GM21360 (cell line): ENCODE measurements at regions not wholly inside any gene's neighbourhood (a gene's known extent, or its start where the extent isn't known, plus 50 kb on each side); places are given as distances from the start of the nearest gene placed in this dataset.

Experiments
- ATAC-seq: cut with Tn5 transposase; IDR thresholded peaks from one replicate; pipeline ENCODE4 v1.9.1; 2021; ENCODE audit warnings: mild to moderate bottlenecking, moderate library complexity; ENCODE audit not compliant: unreplicated experiment

DNA sequence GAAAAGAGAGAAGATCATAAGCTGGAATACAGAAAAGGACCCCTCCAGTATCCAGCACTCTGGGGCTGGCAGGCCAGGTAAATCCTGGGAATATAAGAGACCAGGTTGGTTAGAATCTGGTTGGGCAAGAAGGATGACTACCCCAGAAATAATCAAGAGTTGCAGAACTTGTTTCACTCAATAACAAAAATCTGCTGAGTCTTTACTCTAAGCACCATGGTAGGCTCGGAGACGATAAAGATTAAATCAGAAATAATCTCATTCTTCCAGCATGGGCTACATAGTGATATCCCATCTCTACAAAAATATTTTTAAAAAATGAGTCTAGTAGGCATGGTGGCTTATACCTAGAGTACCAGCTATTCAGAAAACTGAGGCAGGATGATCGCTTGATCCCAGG, 138.0 kb upstream of the KCNJ16 start:
- ATAC-seq = no peak

DNA sequence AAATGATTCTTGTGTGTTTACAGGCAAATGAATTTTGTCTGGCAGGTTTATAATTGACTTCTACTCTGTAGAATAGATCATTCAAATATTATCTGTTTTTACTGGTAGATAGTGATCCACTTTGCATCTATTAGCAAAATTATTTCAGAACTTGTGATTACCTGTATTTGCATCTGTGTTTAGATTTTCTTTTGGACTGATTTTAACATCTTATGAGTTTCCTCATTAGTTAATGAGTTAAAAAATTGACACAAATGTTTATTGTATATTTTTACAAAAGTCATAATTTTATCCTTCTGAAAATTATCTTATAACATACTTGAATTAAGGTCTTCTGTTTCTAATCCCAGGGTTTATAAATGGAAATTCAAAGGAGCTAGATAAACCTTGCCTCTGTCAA, 132.0 kb upstream of the KCNJ16 start:
- ATAC-seq = no peak

DNA sequence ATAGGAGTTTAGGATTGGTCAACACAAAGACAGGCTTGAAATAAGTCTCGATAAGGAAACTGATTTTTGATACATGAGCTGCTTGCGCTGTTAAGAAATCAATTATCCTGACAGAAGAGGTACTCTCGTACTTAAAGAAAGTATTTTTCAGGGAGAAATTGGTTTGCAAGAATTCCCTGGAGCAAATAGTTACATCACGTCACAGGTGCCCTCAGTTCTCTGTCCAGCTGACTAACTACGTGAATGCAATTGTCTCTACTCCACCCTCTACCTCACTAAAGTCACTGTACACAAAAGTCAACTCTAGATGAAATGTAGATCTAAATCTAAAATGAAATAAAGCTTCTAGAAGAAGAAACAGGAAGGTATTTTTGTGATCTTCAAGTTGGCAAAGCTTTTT, 130.6 kb upstream of the KCNJ16 start:
- ATAC-seq = no peak

DNA sequence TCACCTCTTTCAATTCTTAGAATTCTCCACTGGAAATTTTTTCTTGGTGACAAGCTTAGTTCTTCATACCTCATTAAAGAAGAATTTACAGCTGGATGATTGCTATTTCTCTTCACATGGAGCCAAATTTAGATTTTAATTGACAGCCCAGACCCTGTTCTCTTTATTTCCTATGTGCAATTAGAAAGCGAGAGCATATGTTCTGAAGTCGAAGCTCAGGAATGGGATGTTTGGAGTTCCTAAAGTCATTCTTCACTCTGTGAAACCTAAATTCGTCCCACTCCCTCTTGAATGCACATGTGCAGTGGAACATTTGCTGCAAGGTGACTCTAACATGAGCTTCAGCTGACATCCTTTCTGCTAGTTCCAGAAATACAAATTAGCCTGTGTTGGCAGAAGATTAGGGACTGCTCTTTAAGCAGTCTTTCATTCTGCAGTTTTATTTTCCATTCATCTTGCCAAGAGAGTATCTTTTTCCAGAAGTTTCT, 129.3 kb upstream of the KCNJ16 start:
- ATAC-seq = no peak

DNA sequence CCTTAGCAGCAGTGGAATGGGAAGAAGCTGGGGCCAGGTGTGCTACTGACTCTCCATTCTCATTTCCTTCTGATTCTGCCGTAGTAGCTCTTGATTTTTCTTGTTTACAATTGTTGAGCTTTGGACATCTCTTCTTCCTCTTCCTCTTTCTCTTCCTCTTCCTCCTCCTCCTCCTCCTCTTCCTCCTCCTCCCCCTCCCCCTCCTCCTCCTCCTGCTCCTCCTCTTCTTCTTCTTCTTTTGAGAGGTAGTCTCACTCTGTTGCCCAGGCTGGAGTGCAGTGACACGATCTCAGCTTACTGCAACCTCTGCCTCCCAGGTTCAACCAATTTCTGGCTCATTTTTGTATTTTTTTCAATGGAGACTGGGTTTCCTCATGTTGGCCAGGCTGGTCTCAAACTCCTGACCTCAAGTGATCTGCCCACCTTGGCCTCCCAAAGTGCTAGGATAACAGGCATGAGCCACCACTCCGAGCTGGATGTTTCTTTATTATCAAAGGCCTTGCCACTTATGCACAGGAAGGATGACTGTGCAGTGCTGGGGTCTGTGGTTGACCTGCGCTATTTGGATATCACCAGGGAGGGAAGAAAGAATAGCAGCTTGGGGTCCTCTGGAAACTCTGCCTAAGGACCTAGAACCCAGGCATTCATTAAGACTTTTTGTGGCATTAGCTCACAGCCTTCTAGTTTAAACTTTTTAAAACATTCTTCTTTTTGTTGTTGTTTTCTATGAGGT, 127.8 kb upstream of the KCNJ16 start:
- ATAC-seq = no peak

DNA sequence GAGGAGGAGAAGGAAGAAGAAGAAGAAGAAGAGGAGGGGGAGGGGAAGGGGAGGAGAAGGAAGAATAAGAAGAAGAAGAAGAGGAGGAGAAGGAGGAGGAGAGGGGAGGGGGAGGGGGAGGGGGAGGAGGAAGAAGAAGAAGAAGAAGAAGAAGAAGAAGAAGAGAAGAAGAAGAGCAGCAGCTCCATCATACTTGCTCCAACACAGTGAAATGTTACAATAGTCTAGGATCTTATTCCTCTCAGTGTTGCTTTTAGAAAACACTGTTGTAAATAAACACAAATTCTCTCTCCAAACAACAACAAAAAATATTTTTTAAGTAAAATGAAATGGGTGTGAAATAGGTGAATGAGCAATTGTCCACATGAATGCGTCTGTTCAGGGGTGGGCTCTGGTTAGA, 126.6 kb upstream of the KCNJ16 start:
- ATAC-seq = no peak

GRCh38 chr17:69949496-69949895, 125.5 kb upstream of the KCNJ16 start:
- no peak for ATAC-seq

DNA sequence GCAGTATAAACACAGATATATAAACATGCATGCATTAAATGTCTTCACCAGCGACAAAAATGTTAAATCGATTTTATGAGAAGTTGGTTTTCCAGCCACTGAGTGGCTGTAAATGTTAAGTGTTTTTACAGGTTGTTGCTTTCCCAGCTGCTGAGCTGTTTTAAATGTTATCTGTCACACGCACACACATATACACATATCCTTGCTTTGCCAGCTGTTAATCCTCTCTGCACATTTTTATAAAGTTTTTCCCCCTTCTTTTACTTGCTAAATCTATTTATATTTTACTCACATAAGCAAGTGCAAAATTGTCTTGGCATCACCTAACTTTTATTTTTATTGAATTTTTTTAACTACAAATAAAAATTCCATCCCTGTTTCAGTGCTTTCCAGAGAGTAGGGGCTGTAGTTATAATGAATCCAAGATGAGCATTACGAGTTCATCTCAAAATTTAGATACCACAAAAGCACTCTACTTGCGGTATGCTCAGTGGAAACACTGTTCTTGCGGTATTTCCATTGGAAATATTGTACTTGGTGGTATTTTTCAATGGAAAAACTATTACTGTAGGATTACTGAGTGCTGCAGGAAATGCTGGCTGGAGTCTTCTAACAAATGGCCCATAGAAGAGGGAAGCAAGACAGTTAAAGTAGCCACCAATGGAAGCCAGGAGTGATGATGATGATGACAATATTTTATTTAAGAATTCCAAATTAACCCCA, 124.9 kb upstream of the KCNJ16 start:
- ATAC-seq = no peak

DNA sequence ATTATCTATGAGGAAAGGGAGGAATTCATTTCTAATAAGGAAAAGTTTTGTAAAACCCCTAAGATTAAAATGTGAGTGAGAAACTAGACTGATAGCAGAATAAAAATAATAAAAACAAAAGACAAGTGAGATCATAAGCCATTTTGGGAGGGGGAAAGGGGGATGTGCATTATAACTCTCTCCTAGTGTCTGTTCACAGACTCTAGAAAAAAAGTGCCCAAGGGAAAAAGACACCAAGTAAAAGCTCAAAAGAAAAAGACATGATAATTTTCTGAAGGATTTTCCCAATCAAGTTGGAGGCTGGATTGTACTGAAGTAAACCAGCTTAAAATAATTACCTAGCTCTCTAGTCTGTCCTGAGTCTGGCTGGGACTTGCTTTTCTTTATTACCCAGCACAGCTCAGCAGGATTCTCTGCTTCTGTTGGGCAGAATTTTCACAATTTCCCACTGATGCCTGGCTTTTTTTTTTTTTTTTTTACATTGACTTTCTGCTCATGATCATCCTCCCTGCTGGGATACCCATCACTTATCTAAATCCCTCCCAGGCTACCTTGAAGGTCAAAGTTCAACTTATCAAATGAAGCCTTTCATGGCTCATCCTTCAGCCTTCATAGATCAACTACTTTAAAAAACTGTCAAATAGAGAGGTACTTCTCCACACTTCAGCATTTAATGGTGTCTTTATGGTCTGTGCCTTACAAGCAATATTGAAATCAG, 124.2 kb upstream of the KCNJ16 start:
- ATAC-seq = no peak

DNA sequence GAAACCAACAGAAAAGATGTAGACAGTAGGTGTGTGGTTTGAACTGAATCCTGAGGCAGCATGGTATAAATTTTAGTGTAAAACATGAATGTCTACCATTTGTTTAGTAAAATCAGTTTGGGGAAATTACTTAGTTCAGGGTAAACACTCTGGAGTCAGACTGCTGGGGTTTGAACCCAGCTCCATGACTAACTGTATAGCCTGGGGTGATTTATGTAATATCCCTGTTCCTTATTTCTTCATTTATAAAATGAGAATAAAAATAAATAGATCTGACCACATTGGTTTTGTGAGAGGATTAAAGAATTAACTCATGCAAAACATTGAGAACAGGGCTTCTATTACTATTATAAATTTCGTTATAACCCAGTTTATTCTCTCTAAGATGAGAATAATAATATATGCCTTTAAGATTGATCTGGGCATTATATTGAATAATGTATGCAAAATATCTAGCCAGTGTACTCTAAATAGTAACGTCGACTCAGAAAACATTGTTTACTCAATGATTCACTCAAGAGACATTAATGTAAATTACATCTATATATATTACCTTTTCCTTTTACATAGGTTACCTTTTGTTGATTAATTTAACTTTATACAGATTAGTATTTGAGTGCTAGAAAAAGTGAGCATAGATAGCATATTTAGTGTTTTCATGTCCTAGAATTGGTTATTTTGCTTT, 120.6 kb upstream of the KCNJ16 start:
- ATAC-seq = no peak

DNA sequence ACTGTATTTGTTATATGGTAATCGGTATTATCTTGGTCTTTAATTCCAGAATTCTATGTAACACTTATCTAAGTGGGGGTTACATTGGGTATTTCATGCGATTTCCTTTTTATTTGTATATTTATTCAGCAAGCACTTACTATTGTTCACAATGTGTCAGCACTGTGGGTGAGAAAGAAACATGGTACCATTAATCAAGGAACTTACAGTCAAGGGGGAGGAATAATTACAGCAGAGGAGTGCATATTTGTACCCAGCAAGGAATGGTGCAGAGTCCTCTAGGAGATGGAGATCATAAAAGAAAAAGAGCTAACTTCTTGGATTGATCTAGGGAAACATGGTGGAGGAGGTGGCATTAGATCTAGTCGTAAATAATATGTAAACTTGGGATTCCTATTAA, 117.0 kb upstream of the KCNJ16 start:
- ATAC-seq = no peak

DNA sequence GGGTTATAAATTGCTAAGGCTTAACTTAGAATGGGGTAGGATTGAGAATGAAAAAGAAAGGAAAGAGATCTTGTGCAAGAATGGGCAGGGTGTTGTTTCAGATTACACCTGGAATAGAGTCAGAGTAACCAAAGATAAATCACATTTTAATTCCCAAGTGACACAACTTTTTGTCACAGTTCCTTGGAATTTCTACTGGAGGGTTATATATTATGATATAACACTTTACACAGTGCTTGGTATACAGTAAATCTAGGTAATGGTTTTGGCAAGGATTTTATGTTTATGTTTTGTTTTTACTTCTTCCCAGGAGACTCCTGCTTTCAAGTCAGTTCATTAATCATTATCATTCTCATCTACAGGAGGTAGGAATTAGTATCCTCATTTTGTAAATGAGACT, 115.7 kb upstream of the KCNJ16 start:
- ATAC-seq = no peak

GRCh38 chr17:69960755-69961154, 114.3 kb upstream of the KCNJ16 start:
- ATAC-seq = no peak

DNA sequence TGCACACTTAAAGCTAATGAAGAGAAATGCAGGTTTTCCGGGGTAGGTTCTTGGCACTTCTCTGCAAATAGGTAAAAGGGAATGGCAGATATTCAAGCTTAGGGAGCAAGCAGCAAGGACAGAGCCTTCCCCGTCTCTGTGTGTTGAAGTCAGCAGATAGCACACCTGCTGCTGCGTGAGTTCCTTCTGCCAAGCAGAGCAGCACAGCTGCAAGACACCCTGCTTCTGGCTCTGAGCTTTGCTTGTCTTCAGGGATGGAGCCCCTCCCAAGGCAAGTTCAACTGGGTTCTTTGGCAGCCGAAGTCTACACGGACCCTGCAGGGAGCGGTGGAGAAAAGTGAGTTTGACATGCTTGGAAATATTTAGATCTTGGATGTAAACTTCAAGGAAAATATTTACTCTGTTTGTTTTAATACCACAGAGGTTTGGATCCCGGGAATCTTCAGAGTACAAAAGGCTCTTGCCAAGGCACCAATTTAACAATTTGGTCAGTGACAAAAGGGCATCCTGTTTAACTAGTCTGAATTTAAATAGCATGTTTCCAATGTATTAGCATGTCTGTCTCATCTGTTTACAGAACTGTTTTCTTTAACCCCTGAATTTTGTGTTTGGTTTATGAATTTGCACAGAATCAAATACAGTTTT, 113.4 kb upstream of the KCNJ16 start:
- ATAC-seq = no peak

DNA sequence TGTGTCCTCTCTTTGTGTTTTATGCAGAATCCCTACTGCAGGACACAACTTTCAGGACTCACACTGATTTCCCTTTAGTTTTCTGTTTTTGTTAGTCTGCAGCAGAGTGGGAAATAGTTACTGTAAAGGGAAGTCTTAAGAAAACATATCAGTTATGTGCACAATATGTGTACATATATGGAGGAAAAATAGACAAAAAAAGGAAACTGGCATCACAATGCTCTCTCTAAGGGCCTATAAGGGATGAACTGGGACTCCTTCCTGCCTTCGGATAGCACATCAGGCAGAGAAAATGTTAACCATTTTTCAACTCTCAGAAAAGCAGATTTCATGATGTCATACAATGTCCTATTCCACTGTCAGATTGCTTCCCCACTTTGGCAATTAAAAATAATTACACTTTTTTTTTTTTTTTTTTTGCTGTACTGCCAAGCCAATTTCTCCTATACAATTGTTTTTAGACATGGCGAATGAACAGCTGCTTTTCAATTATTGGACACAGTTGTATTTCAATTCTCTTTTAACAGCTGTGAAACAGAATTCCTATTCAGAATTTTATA, 112.5 kb upstream of the KCNJ16 start:
- ATAC-seq = no peak

GRCh38 chr17:69967910-69968411, 107.1 kb upstream of the KCNJ16 start:
- no peak for ATAC-seq

DNA sequence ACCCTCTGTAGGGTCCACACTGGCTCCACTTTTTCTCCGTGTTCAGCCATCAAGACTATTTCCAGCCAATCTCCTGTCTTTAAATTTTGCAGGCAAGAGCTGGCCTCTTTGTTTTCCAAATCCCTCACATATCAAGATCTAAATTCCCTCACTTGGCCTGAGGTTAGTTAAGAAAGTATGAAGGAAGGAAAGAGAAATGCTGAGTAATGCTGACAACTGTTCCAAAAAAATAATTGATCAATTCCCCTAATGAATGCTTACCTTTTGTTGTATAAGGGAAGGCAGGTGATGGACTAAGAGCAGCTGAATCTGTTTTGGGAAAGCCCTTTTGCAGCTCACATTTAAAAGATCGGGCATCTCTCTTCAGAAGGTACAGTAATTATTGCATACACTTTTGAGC, 105.1 kb upstream of the KCNJ16 start:
- no peak for ATAC-seq

DNA sequence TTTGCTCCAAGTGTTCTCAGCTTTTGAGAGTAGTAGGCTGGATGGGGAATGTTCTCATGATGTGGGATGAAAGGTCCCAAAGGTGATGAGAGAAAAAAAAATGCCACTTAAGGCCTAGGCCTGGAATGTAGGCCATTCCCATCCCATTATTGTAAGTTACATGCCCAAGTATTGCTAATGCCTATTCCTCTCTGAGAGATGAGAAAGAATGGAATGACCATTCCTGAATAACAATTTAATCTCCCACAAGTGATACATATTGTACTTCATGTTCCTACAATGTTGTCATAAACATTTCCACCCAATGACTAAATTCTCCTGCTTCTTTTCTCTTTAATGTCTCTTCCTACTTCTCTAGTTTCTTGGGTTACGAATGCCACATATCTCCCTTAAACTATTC, 102.8 kb upstream of the KCNJ16 start:
- ATAC-seq = no peak

GRCh38 chr17:69975808-69976207, 99.2 kb upstream of the KCNJ16 start:
- ATAC-seq = no peak

- ATAC-seq = no peak
These were observed 96.9 kb upstream of the KCNJ16 start for GRCh38 chr17:69978056-69978646.
